ENCODE measurements at regions not wholly inside any gene's neighbourhood (a gene's known extent, or its start where the extent isn't known, plus 50 kb on each side); places are given as distances from the start of the nearest gene placed in this dataset.

DNA sequence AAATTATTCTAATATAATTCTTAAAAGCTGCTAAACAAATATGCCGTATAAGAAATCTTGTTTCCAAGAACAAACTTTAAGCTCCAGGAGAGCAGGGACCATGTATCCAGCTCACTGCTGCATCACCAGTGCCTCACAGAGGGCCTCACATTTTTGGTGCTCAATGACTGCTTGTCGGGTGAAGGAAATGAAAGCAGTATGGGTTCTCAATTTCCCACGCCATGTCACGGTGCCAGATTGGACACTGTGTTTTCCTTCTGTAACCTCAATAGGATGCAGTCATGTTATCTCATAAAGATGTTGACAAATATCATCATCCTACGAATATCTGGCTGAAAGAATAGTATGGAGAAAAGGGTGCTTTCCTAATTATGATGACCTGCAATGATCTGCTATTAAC lies 64.7 kb downstream of the POU5F2 start:
- TF ChIP-seq, protein P1, sequence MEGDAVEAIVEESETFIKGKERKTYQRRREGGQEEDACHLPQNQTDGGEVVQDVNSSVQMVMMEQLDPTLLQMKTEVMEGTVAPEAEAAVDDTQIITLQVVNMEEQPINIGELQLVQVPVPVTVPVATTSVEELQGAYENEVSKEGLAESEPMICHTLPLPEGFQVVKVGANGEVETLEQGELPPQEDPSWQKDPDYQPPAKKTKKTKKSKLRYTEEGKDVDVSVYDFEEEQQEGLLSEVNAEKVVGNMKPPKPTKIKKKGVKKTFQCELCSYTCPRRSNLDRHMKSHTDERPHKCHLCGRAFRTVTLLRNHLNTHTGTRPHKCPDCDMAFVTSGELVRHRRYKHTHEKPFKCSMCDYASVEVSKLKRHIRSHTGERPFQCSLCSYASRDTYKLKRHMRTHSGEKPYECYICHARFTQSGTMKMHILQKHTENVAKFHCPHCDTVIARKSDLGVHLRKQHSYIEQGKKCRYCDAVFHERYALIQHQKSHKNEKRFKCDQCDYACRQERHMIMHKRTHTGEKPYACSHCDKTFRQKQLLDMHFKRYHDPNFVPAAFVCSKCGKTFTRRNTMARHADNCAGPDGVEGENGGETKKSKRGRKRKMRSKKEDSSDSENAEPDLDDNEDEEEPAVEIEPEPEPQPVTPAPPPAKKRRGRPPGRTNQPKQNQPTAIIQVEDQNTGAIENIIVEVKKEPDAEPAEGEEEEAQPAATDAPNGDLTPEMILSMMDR (IDR thresholded peaks at IDR 0.05) = no peak
- no peak for TF ChIP-seq POLR2A (IDR thresholded peaks at IDR 0.05)
